Prostate gland (tissue), 2 donors: ENCODE measurements at regions not wholly inside any gene's neighbourhood (a gene's known extent, or its start where the extent isn't known, plus 50 kb on each side); places are given as distances from the start of the nearest gene placed in this dataset.

Source experiments
- CTCF ChIP-seq, 4 experiments: fragments of 200-600 bp in 2 of 4; fragments of 450-650 bp in 2 of 4; sonication (generic) in 2 of 4; IDR thresholded peaks; 1 replicate in 3 of 4; 2 replicates in 1 of 4; pipeline ENCODE4 v1.5.1; 2016 to 2019; ENCODE audit warnings: antibody characterized with exemption in 4 of 4, mild to moderate bottlenecking in 2 of 4, moderate library complexity in 2 of 4
- POLR2A ChIP-seq: fragments of 450-650 bp; IDR thresholded peaks from one replicate; pipeline ENCODE4 v1.6.1; 2016; ENCODE audit warnings: antibody characterized with exemption, mild to moderate bottlenecking
- POLR2AphosphoS5 ChIP-seq: sonication (generic); formaldehyde crosslinking; IDR thresholded peaks from one replicate; pipeline ENCODE4 v1.6.1; 2017; ENCODE audit warnings: antibody characterized with exemption

GRCh38 chr10:6689036-6689435 lies 109.0 kb upstream of the PRKCQ start:
- no peak for TF ChIP-seq CTCF (IDR thresholded peaks at IDR 0.05)
- no peak for TF ChIP-seq POLR2AphosphoS5
- TF ChIP-seq POLR2A: no peak
